ENCODE measurements at regions not wholly inside any gene's neighbourhood (a gene's known extent, or its start where the extent isn't known, plus 50 kb on each side); places are given as distances from the start of the nearest gene placed in this dataset.

DNA sequence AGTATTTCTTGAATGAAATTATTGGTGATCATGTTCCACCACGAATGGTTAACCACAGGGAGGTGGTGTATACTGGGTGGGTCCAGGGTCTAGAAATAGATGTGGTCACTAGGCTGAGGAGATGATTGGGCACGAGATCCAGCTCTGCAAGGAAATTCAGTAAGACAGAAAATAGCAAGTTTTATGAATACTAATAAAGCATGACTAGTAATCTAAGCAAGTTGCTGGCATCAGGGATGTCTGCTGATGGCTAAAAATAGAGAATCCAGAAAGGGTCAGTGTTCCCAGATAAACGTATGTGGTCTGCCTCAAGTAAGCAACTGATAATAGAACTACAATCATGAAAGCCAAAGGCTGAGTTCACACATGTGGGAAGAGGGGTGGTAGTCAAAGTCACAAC, 108.3 kb upstream of the FRMD4B start:
- no peak overlapping the region for H3K4me2 ChIP-seq (ENCODE audit: insufficient read depth, low read length)
- FAIRE-seq (no peak), DNase-seq (ENCODE audit: extremely low read depth in 1 of 4, low spot score in 3 of 4) (no peak), ATAC-seq (no peak)
- no peaks in the 10 kb centered on the region for H3K36me3 ChIP-seq (ENCODE audit: control insufficient read depth, insufficient read depth, low read length)
- H3K9me1 ChIP-seq (ENCODE audit: control insufficient read depth, insufficient read depth, low read length): no peaks in the 10 kb centered on the region
- H3K9ac ChIP-seq (ENCODE audit: insufficient read depth in 1 of 2, low read depth in 2 of 2, low read length in 2 of 2): no peak overlapping the region
- in situ Hi-C loops (cut with MboI): no loop called here
- H3K27ac ChIP-seq (ENCODE audit: extremely low read depth, low read depth, low read length): no peak overlapping the region
- no peak overlapping the region for H3K4me3 ChIP-seq
- ChIA-PET POLR2A (no interaction called here), CTCF (ENCODE audit: low intra/inter-chr PET ratio) (no interaction called here)
- H4K20me1 ChIP-seq (replicated peaks; ENCODE audit: control insufficient read depth, insufficient read depth, low read length): no peaks in the 10 kb centered on the region
- H3K27me3 ChIP-seq (ENCODE audit: control insufficient read depth in 2 of 2, insufficient read depth in 2 of 2, low read length in 2 of 2): no peaks in the 10 kb centered on the region
- intact Hi-C loops (cut with micrococcal nuclease): no loop called here
- 0% methylated on average over 3 of the region's 3 CpGs for WGBS (ENCODE audit: insufficient coverage, low coverage, missing lambda C conversion rate)
- BruUV-seq (replicated peaks): no TSS peak
- no peaks in the 10 kb centered on the region for H3K4me1 ChIP-seq (replicated peaks in 1 of 2; ENCODE audit: control insufficient read depth in 2 of 2, insufficient read depth in 2 of 2, low read length in 2 of 2)
- H2AFZ ChIP-seq (ENCODE audit: low read depth, low read length): no peak overlapping the region
- H3K79me2 ChIP-seq (ENCODE audit: control insufficient read depth, insufficient read depth, low read length): no peaks in the 10 kb centered on the region
- H3K9me3 ChIP-seq (replicated peaks; ENCODE audit: control insufficient read depth, insufficient read depth, low read depth, low read length): no peaks in the 10 kb centered on the region
- TF ChIP-seq XRCC4 (IDR thresholded peaks at IDR 0.05; ENCODE audit: extremely low read depth, insufficient read depth, insufficient read length): no peak
- no peak for TF ChIP-seq ETV6 (IDR thresholded peaks at IDR 0.05; ENCODE audit: borderline replicate concordance in 1 of 2, low read depth in 2 of 2, low read length in 1 of 2)
- no peak for TF ChIP-seq ETV6 (CRISPR knock-in tag; IDR thresholded peaks at IDR 0.05; ENCODE audit: borderline replicate concordance)
- TF ChIP-seq XRCC5 (IDR thresholded peaks at IDR 0.05; ENCODE audit: low read depth, low read length): no peak
- no peak for TF ChIP-seq TAF9B (IDR thresholded peaks at IDR 0.05; ENCODE audit: partially characterized antibody)
- TF ChIP-seq, protein P1, sequence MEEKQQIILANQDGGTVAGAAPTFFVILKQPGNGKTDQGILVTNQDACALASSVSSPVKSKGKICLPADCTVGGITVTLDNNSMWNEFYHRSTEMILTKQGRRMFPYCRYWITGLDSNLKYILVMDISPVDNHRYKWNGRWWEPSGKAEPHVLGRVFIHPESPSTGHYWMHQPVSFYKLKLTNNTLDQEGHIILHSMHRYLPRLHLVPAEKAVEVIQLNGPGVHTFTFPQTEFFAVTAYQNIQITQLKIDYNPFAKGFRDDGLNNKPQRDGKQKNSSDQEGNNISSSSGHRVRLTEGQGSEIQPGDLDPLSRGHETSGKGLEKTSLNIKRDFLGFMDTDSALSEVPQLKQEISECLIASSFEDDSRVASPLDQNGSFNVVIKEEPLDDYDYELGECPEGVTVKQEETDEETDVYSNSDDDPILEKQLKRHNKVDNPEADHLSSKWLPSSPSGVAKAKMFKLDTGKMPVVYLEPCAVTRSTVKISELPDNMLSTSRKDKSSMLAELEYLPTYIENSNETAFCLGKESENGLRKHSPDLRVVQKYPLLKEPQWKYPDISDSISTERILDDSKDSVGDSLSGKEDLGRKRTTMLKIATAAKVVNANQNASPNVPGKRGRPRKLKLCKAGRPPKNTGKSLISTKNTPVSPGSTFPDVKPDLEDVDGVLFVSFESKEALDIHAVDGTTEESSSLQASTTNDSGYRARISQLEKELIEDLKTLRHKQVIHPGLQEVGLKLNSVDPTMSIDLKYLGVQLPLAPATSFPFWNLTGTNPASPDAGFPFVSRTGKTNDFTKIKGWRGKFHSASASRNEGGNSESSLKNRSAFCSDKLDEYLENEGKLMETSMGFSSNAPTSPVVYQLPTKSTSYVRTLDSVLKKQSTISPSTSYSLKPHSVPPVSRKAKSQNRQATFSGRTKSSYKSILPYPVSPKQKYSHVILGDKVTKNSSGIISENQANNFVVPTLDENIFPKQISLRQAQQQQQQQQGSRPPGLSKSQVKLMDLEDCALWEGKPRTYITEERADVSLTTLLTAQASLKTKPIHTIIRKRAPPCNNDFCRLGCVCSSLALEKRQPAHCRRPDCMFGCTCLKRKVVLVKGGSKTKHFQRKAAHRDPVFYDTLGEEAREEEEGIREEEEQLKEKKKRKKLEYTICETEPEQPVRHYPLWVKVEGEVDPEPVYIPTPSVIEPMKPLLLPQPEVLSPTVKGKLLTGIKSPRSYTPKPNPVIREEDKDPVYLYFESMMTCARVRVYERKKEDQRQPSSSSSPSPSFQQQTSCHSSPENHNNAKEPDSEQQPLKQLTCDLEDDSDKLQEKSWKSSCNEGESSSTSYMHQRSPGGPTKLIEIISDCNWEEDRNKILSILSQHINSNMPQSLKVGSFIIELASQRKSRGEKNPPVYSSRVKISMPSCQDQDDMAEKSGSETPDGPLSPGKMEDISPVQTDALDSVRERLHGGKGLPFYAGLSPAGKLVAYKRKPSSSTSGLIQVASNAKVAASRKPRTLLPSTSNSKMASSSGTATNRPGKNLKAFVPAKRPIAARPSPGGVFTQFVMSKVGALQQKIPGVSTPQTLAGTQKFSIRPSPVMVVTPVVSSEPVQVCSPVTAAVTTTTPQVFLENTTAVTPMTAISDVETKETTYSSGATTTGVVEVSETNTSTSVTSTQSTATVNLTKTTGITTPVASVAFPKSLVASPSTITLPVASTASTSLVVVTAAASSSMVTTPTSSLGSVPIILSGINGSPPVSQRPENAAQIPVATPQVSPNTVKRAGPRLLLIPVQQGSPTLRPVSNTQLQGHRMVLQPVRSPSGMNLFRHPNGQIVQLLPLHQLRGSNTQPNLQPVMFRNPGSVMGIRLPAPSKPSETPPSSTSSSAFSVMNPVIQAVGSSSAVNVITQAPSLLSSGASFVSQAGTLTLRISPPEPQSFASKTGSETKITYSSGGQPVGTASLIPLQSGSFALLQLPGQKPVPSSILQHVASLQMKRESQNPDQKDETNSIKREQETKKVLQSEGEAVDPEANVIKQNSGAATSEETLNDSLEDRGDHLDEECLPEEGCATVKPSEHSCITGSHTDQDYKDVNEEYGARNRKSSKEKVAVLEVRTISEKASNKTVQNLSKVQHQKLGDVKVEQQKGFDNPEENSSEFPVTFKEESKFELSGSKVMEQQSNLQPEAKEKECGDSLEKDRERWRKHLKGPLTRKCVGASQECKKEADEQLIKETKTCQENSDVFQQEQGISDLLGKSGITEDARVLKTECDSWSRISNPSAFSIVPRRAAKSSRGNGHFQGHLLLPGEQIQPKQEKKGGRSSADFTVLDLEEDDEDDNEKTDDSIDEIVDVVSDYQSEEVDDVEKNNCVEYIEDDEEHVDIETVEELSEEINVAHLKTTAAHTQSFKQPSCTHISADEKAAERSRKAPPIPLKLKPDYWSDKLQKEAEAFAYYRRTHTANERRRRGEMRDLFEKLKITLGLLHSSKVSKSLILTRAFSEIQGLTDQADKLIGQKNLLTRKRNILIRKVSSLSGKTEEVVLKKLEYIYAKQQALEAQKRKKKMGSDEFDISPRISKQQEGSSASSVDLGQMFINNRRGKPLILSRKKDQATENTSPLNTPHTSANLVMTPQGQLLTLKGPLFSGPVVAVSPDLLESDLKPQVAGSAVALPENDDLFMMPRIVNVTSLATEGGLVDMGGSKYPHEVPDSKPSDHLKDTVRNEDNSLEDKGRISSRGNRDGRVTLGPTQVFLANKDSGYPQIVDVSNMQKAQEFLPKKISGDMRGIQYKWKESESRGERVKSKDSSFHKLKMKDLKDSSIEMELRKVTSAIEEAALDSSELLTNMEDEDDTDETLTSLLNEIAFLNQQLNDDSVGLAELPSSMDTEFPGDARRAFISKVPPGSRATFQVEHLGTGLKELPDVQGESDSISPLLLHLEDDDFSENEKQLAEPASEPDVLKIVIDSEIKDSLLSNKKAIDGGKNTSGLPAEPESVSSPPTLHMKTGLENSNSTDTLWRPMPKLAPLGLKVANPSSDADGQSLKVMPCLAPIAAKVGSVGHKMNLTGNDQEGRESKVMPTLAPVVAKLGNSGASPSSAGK (IDR thresholded peaks at IDR 0.05): no peak
- TF ChIP-seq NUFIP1 (IDR thresholded peaks at IDR 0.05; ENCODE audit: partially characterized antibody): no peak
- TF ChIP-seq, protein P2, sequence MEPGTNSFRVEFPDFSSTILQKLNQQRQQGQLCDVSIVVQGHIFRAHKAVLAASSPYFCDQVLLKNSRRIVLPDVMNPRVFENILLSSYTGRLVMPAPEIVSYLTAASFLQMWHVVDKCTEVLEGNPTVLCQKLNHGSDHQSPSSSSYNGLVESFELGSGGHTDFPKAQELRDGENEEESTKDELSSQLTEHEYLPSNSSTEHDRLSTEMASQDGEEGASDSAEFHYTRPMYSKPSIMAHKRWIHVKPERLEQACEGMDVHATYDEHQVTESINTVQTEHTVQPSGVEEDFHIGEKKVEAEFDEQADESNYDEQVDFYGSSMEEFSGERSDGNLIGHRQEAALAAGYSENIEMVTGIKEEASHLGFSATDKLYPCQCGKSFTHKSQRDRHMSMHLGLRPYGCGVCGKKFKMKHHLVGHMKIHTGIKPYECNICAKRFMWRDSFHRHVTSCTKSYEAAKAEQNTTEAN (CRISPR knock-in tag; IDR thresholded peaks at IDR 0.05): no peak
- TF ChIP-seq, protein P3, sequence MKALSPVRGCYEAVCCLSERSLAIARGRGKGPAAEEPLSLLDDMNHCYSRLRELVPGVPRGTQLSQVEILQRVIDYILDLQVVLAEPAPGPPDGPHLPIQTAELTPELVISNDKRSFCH (CRISPR knock-in tag; IDR thresholded peaks at IDR 0.05): no peak
- TF ChIP-seq, protein P3 (tag; IDR thresholded peaks at IDR 0.05): no peak
- no peak for TF ChIP-seq TAF7 (tag; IDR thresholded peaks at IDR 0.05)
